A549 (cell line): ENCODE measurements at regions not wholly inside any gene's neighbourhood (a gene's known extent, or its start where the extent isn't known, plus 50 kb on each side); places are given as distances from the start of the nearest gene placed in this dataset.
A peak's percentile ranks its signal among the peaks of the same experiment; 100 is the strongest.

ENCODE experiments used
- ATAC-seq, 2 experiments: fragments of 200-7000 bp in 1 of 2; fragments of >200 bp in 1 of 2; cut with Nextera tagmentation in 1 of 2; cut with Tn5 transposase in 1 of 2; 3 replicates each; pipeline versions ENCODE4 v1.8.0 to v1.9.1; 2018 to 2020; ENCODE audit warnings: mild to moderate bottlenecking in 1 of 2, moderate library complexity in 1 of 2
- CTCF ChIA-PET: fragments of 300-600 bp; sonication (Branson Sonifier 250); formaldehyde crosslinking; extraction: SDS; loops from one replicate; lab custom pipeline; 2021; ENCODE audit warnings: antibody characterized with exemption, inconsistent platforms; lab: Yijun Ruan, JAX
- POLR2A ChIA-PET: fragments of 350-600 bp; formaldehyde crosslinking; extraction: SDS; loops from one replicate; lab custom pipeline; 2021; ENCODE audit warnings: antibody characterized with exemption, inconsistent platforms; lab: Yijun Ruan, JAX
- DNase-seq, 2 experiments: peaks; one replicate each; pipeline versions ENCODE4 v3.0.0 to v3.0.0-alpha.2; 2011 to 2016; ENCODE audit warnings: low read depth in 1 of 2, low spot score in 1 of 2
- FAIRE-seq: peaks from 2 replicates; lab custom pipeline; 2011; peaks lifted over from hg19 to GRCh38; lab: Jason Lieb, UNC
- H3K27ac ChIP-seq, 2 experiments: fragments of >200 bp; sonication (Bioruptor Twin); formaldehyde crosslinking; 3 replicates each; pipeline ENCODE4 v1.5.1; 2016 to 2017
- H3K4me1 ChIP-seq: fragments of >200 bp; sonication (Bioruptor Twin); formaldehyde crosslinking; 3 replicates; pipeline ENCODE4 v1.6.1; 2016
- H3K4me2 ChIP-seq: fragments of >200 bp; sonication (Bioruptor Twin); formaldehyde crosslinking; 3 replicates; pipeline ENCODE4 v1.6.1; 2016
- H3K4me3 ChIP-seq: fragments of >200 bp; sonication (Bioruptor Twin); formaldehyde crosslinking; 3 replicates; pipeline ENCODE4 v1.5.1; 2016
- H3K9me3 ChIP-seq: fragments of >200 bp; sonication (Bioruptor Twin); formaldehyde crosslinking; 3 replicates; pipeline ENCODE4 v1.6.1; 2016
- CEBPB ChIP-seq, 2 experiments: fragments of >200 bp in 1 of 2; sonication (Bioruptor Twin) in 1 of 2; formaldehyde crosslinking in 1 of 2; IDR thresholded peaks; 2 replicates each; pipeline ENCODE4 v1.6.1; 2012 to 2016
- EHF ChIP-seq: fragments of 250-450 bp; sonication (Bioruptor Pico); IDR thresholded peaks from 2 replicates; pipeline ENCODE4 v1.5.0; 2020; ENCODE audit warnings: mild to moderate bottlenecking
- FOSB ChIP-seq: fragments of 250-450 bp; sonication (Bioruptor Pico); IDR thresholded peaks from 2 replicates; pipeline ENCODE4 v1.5.0; 2020; ENCODE audit warnings: mild to moderate bottlenecking, moderate library complexity
- FOXS1 ChIP-seq: fragments of 250-450 bp; sonication (Bioruptor Pico); IDR thresholded peaks from 2 replicates; pipeline ENCODE4 v1.5.0; 2020; ENCODE audit warnings: mild to moderate bottlenecking, moderate library complexity
- GATA3 ChIP-seq: IDR thresholded peaks from 2 replicates; pipeline ENCODE4 v1.6.1; 2012; ENCODE audit warnings: borderline replicate concordance
- HDAC2 ChIP-seq: fragments of 200-600 bp; sonication (generic); IDR thresholded peaks from 2 replicates; pipeline ENCODE4 v1.6.1; 2016
- HEYL ChIP-seq: fragments of 250-450 bp; sonication (Bioruptor Pico); IDR thresholded peaks from 2 replicates; pipeline ENCODE4 v1.8.0; 2021; ENCODE audit warnings: mild to moderate bottlenecking, moderate library complexity
- HOXA7 ChIP-seq: fragments of 250-450 bp; sonication (Bioruptor Pico); IDR thresholded peaks from 2 replicates; pipeline ENCODE4 v1.5.0; 2020; ENCODE audit warnings: mild to moderate bottlenecking, moderate library complexity
- HOXB13 ChIP-seq: fragments of 250-450 bp; sonication (Bioruptor Pico); IDR thresholded peaks from 2 replicates; pipeline ENCODE4 v1.5.0; 2020; ENCODE audit warnings: low read depth, mild to moderate bottlenecking, moderate library complexity
- JUN ChIP-seq, 2 experiments: fragments of >200 bp; sonication (Bioruptor Twin); formaldehyde crosslinking; IDR thresholded peaks; 2 replicates in 1 of 2; 3 replicates in 1 of 2; pipeline ENCODE4 v1.6.1; 2016 to 2017
- JUNB ChIP-seq: fragments of >200 bp; sonication (Bioruptor Twin); formaldehyde crosslinking; IDR thresholded peaks from 2 replicates; pipeline ENCODE4 v1.6.1; 2016
- MAZ ChIP-seq: fragments of 150-350 bp; IDR thresholded peaks from 2 replicates; pipeline ENCODE4 v1.6.1; 2014; ENCODE audit warnings: antibody characterized with exemption, low read depth, low read length, borderline replicate concordance
- NPAS2 ChIP-seq: fragments of 250-450 bp; sonication (Bioruptor Pico); IDR thresholded peaks from 2 replicates; pipeline ENCODE4 v1.8.0; 2022; ENCODE audit warnings: mild to moderate bottlenecking, moderate library complexity, borderline replicate concordance
- NR3C1 ChIP-seq: fragments of >200 bp; sonication (Bioruptor Twin); formaldehyde crosslinking; IDR thresholded peaks from 3 replicates; pipeline ENCODE4 v1.6.1; 2017
- POLR2AphosphoS2 ChIP-seq: conservative IDR thresholded peaks from 2 replicates; pipeline ENCODE4 v1.6.1; 2012; ENCODE audit warnings: low read length, improper control_type of control experiment, inconsistent platforms
- RAD21 ChIP-seq, 2 experiments: fragments of >200 bp in 1 of 2; sonication (Bioruptor Twin) in 1 of 2; formaldehyde crosslinking in 1 of 2; IDR thresholded peaks in 1 of 2; conservative IDR thresholded peaks in 1 of 2; 2 replicates in 1 of 2; 3 replicates in 1 of 2; pipeline ENCODE4 v1.6.1; 2012 to 2018; ENCODE audit warnings: inconsistent platforms in 1 of 2
- RCOR1 ChIP-seq: fragments of 150-350 bp; IDR thresholded peaks from 2 replicates; pipeline ENCODE4 v1.6.1; 2014; ENCODE audit warnings: antibody characterized with exemption, low read length, low read depth
- RFX5 ChIP-seq: fragments of 450-650 bp; IDR thresholded peaks from 2 replicates; pipeline ENCODE4 v1.7.1; 2014; ENCODE audit warnings: antibody characterized with exemption, mild to moderate bottlenecking, moderate library complexity
- SMC3 ChIP-seq: fragments of >200 bp; sonication (Bioruptor Twin); formaldehyde crosslinking; IDR thresholded peaks from 3 replicates; pipeline ENCODE4 v1.6.1; 2018; ENCODE audit warnings: inconsistent platforms
- TP53 ChIP-seq: fragments of 250-450 bp; sonication (Bioruptor Pico); IDR thresholded peaks from 2 replicates; pipeline ENCODE4 v1.5.0; 2021; ENCODE audit warnings: mild to moderate bottlenecking, moderate library complexity
- ZC3H11A ChIP-seq: fragments of 450-650 bp; IDR thresholded peaks from 2 replicates; pipeline ENCODE4 v1.6.1; 2014; ENCODE audit warnings: antibody characterized with exemption, mild to moderate bottlenecking
- ZSCAN20 ChIP-seq: fragments of 250-450 bp; sonication (Bioruptor Pico); IDR thresholded peaks from 2 replicates; pipeline ENCODE4 v1.8.0; 2022; ENCODE audit warnings: mild to moderate bottlenecking, moderate library complexity
- WGBS: methylation state at CpG from one replicate; pipeline ENCODE4 v1.1.6; 2017; ENCODE audit errors: missing lambda C conversion rate; 5-methylcytosine and 5-hydroxymethylcytosine counted together
- TF ChIP-seq, protein P1 (sequence below): fragments of >200 bp; sonication (Bioruptor Twin); formaldehyde crosslinking; IDR thresholded peaks from 3 replicates; pipeline ENCODE4 v1.5.1; 2016
- TF ChIP-seq, protein P2 (sequence below): fragments of 200-600 bp; sonication (generic); IDR thresholded peaks from 2 replicates; pipeline ENCODE4 v1.6.1; 2016; ENCODE audit warnings: antibody characterized with exemption, mild to moderate bottlenecking, moderate library complexity
- TF ChIP-seq, protein P3 (sequence below): fragments of >200 bp; sonication (Bioruptor Twin); formaldehyde crosslinking; IDR thresholded peaks from 3 replicates; pipeline ENCODE4 v1.6.1; 2016

DNA sequence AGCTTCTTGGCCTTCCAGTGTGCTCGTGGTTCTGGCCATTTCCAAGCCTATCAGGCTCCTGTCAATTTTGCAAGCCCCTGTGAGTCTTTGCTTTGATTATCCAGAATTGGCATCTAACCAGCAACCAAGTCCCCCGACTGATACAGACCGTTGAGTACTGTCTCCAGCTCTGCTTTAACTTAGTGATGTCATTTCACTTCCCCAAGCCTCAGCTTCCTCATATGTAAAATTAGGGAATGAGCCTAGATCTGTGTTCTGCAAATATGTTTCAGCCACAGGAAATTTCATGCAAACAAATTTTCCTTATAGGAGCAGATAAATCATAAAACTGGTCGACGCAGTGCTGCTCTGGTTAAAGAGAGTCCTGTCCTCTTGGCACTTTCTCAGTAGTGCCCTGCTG, 60.1 kb upstream of the WSB1 start (continued):
- TF ChIP-seq NPAS2 = no peak
- TF ChIP-seq TP53 = no peak
- no peak for TF ChIP-seq JUN (IDR thresholded peaks at IDR 0.05)
- no peak for TF ChIP-seq RFX5
- no peak for TF ChIP-seq ZSCAN20 (CRISPR knock-in tag)
- TF ChIP-seq CEBPB (IDR thresholded peaks at IDR 0.05) = no peak
- TF ChIP-seq POLR2AphosphoS2 = no peak
- TF ChIP-seq MAZ = no peak

DNA sequence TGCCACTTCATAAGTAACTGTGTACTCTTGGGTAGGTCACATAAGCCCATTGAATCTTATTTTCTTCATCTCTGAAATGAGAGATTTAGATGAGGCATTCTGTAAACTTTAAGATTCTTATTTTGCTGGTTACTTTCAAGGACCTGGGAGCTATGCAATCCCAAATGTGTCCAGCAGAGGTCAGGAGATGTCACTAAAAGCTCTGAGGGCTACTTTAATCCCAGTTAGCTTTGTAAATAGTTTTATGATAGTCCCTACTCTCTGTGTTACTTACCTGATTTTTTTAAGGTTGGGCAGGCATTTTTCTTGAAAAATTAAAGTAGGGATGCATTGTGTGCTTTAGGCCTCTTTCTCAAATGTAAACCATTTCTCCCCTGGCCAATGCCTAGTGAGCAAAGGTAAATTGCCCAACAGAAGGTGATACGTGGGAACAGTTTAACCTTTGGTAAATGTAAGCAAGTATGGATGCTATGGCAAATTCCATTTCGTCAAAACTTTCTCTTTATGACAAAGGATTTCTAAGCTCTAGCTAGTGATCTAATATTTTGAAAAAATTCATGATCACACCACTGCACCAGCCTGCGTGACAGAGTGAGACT, 57.1 kb upstream of the WSB1 start:
- TF ChIP-seq HOXA7 = no peak
- TF ChIP-seq NPAS2 = no peak
- TF ChIP-seq JUN (IDR thresholded peaks at IDR 0.05) = no peak
- no peak for TF ChIP-seq FOXS1 (CRISPR knock-in tag)
- TF ChIP-seq ZC3H11A = no peak
- no peak for TF ChIP-seq NR3C1
- TF ChIP-seq, protein P1, sequence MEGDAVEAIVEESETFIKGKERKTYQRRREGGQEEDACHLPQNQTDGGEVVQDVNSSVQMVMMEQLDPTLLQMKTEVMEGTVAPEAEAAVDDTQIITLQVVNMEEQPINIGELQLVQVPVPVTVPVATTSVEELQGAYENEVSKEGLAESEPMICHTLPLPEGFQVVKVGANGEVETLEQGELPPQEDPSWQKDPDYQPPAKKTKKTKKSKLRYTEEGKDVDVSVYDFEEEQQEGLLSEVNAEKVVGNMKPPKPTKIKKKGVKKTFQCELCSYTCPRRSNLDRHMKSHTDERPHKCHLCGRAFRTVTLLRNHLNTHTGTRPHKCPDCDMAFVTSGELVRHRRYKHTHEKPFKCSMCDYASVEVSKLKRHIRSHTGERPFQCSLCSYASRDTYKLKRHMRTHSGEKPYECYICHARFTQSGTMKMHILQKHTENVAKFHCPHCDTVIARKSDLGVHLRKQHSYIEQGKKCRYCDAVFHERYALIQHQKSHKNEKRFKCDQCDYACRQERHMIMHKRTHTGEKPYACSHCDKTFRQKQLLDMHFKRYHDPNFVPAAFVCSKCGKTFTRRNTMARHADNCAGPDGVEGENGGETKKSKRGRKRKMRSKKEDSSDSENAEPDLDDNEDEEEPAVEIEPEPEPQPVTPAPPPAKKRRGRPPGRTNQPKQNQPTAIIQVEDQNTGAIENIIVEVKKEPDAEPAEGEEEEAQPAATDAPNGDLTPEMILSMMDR = peak; percentile 96
- no peak for TF ChIP-seq TP53
- TF ChIP-seq JUNB = no peak
- no peak for TF ChIP-seq GATA3
- TF ChIP-seq FOSB (CRISPR knock-in tag) = no peak
- TF ChIP-seq RCOR1 = no peak
- peak; percentile 96 for TF ChIP-seq SMC3
- TF ChIP-seq RAD21 (conservative IDR thresholded peaks at IDR 0.05 in 1 of 2, IDR thresholded peaks at IDR 0.05 in 1 of 2) = peak; percentile 93 to 96
- no peak for TF ChIP-seq EHF (CRISPR knock-in tag)
- TF ChIP-seq HEYL (CRISPR knock-in tag) = no peak
- TF ChIP-seq, protein P2, sequence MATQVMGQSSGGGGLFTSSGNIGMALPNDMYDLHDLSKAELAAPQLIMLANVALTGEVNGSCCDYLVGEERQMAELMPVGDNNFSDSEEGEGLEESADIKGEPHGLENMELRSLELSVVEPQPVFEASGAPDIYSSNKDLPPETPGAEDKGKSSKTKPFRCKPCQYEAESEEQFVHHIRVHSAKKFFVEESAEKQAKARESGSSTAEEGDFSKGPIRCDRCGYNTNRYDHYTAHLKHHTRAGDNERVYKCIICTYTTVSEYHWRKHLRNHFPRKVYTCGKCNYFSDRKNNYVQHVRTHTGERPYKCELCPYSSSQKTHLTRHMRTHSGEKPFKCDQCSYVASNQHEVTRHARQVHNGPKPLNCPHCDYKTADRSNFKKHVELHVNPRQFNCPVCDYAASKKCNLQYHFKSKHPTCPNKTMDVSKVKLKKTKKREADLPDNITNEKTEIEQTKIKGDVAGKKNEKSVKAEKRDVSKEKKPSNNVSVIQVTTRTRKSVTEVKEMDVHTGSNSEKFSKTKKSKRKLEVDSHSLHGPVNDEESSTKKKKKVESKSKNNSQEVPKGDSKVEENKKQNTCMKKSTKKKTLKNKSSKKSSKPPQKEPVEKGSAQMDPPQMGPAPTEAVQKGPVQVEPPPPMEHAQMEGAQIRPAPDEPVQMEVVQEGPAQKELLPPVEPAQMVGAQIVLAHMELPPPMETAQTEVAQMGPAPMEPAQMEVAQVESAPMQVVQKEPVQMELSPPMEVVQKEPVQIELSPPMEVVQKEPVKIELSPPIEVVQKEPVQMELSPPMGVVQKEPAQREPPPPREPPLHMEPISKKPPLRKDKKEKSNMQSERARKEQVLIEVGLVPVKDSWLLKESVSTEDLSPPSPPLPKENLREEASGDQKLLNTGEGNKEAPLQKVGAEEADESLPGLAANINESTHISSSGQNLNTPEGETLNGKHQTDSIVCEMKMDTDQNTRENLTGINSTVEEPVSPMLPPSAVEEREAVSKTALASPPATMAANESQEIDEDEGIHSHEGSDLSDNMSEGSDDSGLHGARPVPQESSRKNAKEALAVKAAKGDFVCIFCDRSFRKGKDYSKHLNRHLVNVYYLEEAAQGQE = no peak
- TF ChIP-seq, protein P3, sequence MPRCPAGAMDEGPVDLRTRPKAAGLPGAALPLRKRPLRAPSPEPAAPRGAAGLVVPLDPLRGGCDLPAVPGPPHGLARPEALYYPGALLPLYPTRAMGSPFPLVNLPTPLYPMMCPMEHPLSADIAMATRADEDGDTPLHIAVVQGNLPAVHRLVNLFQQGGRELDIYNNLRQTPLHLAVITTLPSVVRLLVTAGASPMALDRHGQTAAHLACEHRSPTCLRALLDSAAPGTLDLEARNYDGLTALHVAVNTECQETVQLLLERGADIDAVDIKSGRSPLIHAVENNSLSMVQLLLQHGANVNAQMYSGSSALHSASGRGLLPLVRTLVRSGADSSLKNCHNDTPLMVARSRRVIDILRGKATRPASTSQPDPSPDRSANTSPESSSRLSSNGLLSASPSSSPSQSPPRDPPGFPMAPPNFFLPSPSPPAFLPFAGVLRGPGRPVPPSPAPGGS = no peak
- TF ChIP-seq HDAC2 = no peak
- TF ChIP-seq HOXB13 (CRISPR knock-in tag) = no peak
- Histone ChIP-seq H3K27ac (peak overlapping the region; percentile 2 to 31; a peak in 4 of 6 replicates), H3K4me2 (peak overlapping the region; percentile 37), H3K4me1 (peaks cover 24% of the 10 kb centered on the region), H3K9me3 (no peaks in the 10 kb centered on the region), H3K4me3 (no peak overlapping the region)
- FAIRE-seq = peak; percentile 72
- ChIA-PET POLR2A (interaction anchor here (0.6 to 4.2 kb wide), 4 partner anchors 30 to 101 kb away, joined by 3 to 37 read pairs (median 10); partner anchors contain the start of gene WSB1), CTCF (interaction anchor here (0.6 to 11.4 kb wide), 68 partner anchors 8 to 822 kb away, joined by 3 to 306 read pairs (median 6); partner anchors contain the start of genes KSR1, LYRM9 and WSB1)
- WGBS = 49% methylated on average over 3 of the region's 3 CpGs
- peak; percentile 78 to 79 for DNase-seq
- ATAC-seq = peak; percentile 70 to 80; a peak in 4 of 6 replicates
